ENCODE measurements at regions not wholly inside any gene's neighbourhood (a gene's known extent, or its start where the extent isn't known, plus 50 kb on each side); places are given as distances from the start of the nearest gene placed in this dataset.

DNA sequence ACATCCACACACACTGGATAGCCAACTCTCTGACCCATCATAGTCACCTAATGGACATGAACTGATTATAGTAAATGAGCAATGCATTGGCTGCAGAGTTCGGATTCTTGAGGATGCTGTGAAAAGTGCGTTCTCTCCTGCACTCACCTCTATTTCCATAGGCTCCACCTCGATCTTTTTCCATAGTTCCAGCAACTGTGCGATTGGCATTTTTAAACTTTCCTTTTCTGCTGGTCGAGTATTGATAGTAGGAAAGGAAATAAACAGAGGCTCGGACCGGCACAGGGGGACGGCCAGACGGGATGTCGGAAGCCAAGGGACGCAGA lies 94.4 kb downstream of the RNASET2 start:
- H2AFZ ChIP-seq (ENCODE audit: control insufficient read depth, low read length), result no peak overlapping the region
- H3K36me3 ChIP-seq (ENCODE audit: control insufficient read depth in 2 of 2, extremely low read depth in 1 of 2, insufficient read depth in 2 of 2, low read length in 2 of 2), result no peaks in the 10 kb centered on the region
- no peak overlapping the region for H3K4me3 ChIP-seq (ENCODE audit: control insufficient read depth in 2 of 3, extremely low read depth in 1 of 3, insufficient read depth in 2 of 3, low read depth in 1 of 3, low read length in 3 of 3)
- dilution Hi-C loops (cut with MboI; ENCODE audit: extremely low pct_ligation_motif_present, low sequenced_read_pairs), result no loop called here
- H3K27ac ChIP-seq (ENCODE audit: control insufficient read depth, insufficient read depth, low read length), result no peak overlapping the region
- FAIRE-seq, result no peak
- H3K9ac ChIP-seq (ENCODE audit: control insufficient read depth, extremely low read depth, insufficient read depth, low read length), result no peak overlapping the region
- H3K9me3 ChIP-seq (ENCODE audit: control insufficient read depth, low read depth, low read length), result no peaks in the 10 kb centered on the region
- no peaks in the 10 kb centered on the region for H3K4me1 ChIP-seq (ENCODE audit: control insufficient read depth, extremely low read depth, insufficient read depth, low read length)
- no peak for DNase-seq (ENCODE audit: low read depth, low spot score)
- H3K79me2 ChIP-seq (ENCODE audit: control insufficient read depth, insufficient read depth, low read length), result no peaks in the 10 kb centered on the region
- H3K4me2 ChIP-seq (ENCODE audit: control insufficient read depth, extremely low read depth, insufficient read depth, low read depth, low read length), result peak overlapping the region; percentile 39
- no peaks in the 10 kb centered on the region for H4K20me1 ChIP-seq (ENCODE audit: control insufficient read depth, extremely low read depth, insufficient read depth, low read length)
- peak; percentile 99 for TF ChIP-seq EZH2 (IDR thresholded peaks at IDR 0.05; ENCODE audit: low read length)
- TF ChIP-seq, protein P1, sequence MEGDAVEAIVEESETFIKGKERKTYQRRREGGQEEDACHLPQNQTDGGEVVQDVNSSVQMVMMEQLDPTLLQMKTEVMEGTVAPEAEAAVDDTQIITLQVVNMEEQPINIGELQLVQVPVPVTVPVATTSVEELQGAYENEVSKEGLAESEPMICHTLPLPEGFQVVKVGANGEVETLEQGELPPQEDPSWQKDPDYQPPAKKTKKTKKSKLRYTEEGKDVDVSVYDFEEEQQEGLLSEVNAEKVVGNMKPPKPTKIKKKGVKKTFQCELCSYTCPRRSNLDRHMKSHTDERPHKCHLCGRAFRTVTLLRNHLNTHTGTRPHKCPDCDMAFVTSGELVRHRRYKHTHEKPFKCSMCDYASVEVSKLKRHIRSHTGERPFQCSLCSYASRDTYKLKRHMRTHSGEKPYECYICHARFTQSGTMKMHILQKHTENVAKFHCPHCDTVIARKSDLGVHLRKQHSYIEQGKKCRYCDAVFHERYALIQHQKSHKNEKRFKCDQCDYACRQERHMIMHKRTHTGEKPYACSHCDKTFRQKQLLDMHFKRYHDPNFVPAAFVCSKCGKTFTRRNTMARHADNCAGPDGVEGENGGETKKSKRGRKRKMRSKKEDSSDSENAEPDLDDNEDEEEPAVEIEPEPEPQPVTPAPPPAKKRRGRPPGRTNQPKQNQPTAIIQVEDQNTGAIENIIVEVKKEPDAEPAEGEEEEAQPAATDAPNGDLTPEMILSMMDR (optimal IDR thresholded peaks at IDR 0.05 in 1 of 3, IDR thresholded peaks at IDR 0.05 in 1 of 3, conservative IDR thresholded peaks at IDR 0.05 in 1 of 3; ENCODE audit: extremely low read depth in 1 of 3, insufficient read depth in 2 of 3, low read length in 3 of 3), result no peak
- H3K27me3 ChIP-seq (ENCODE audit: control insufficient read depth, extremely low read depth, insufficient read depth, low read length), result peaks cover 37% of the 10 kb centered on the region
- no peaks in the 10 kb centered on the region for H3K9me1 ChIP-seq (ENCODE audit: control insufficient read depth, extremely low read depth, insufficient read depth, low read length)

DNA sequence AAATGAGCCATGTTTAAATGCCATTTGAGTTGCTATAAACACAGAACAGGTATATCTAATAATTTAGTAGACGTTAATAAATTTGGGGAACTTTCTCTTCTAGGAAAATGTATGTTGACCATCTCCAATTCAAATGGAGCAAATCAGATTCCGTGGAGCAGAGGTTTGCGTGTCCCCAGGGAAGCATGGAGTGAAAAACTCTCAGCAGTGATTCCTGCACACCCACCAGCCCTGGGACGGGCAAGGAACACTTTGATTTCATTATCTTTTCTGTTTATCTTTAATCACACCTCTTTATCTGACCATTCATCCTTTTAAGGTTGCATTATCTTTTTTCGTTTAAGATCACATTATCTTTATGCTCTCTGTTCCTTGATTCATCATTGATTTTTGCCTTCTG lies 95.0 kb downstream of the RNASET2 start:
- H3K4me1 ChIP-seq (ENCODE audit: control insufficient read depth, extremely low read depth, insufficient read depth, low read length), result no peaks in the 10 kb centered on the region
- TF ChIP-seq EZH2 (IDR thresholded peaks at IDR 0.05; ENCODE audit: low read length), result no peak
- TF ChIP-seq, protein P1 (optimal IDR thresholded peaks at IDR 0.05 in 1 of 3, IDR thresholded peaks at IDR 0.05 in 1 of 3, conservative IDR thresholded peaks at IDR 0.05 in 1 of 3; ENCODE audit: extremely low read depth in 1 of 3, insufficient read depth in 2 of 3, low read length in 3 of 3), result no peak
- H3K9me1 ChIP-seq (ENCODE audit: control insufficient read depth, extremely low read depth, insufficient read depth, low read length), result no peaks in the 10 kb centered on the region
- H3K27me3 ChIP-seq (ENCODE audit: control insufficient read depth, extremely low read depth, insufficient read depth, low read length), result peaks cover 37% of the 10 kb centered on the region
- no peak overlapping the region for H3K9ac ChIP-seq (ENCODE audit: control insufficient read depth, extremely low read depth, insufficient read depth, low read length)
- no peak overlapping the region for H3K4me3 ChIP-seq (ENCODE audit: control insufficient read depth in 2 of 3, extremely low read depth in 1 of 3, insufficient read depth in 2 of 3, low read depth in 1 of 3, low read length in 3 of 3)
- H3K79me2 ChIP-seq (ENCODE audit: control insufficient read depth, insufficient read depth, low read length), result no peaks in the 10 kb centered on the region
- no peaks in the 10 kb centered on the region for H4K20me1 ChIP-seq (ENCODE audit: control insufficient read depth, extremely low read depth, insufficient read depth, low read length)
- FAIRE-seq, result no peak
- H3K27ac ChIP-seq (ENCODE audit: control insufficient read depth, insufficient read depth, low read length), result no peak overlapping the region
- no peak overlapping the region for H2AFZ ChIP-seq (ENCODE audit: control insufficient read depth, low read length)
- dilution Hi-C loops (cut with MboI; ENCODE audit: extremely low pct_ligation_motif_present, low sequenced_read_pairs), result no loop called here
- H3K4me2 ChIP-seq (ENCODE audit: control insufficient read depth, extremely low read depth, insufficient read depth, low read depth, low read length), result no peak overlapping the region
- no peaks in the 10 kb centered on the region for H3K9me3 ChIP-seq (ENCODE audit: control insufficient read depth, low read depth, low read length)
- no peaks in the 10 kb centered on the region for H3K36me3 ChIP-seq (ENCODE audit: control insufficient read depth in 2 of 2, extremely low read depth in 1 of 2, insufficient read depth in 2 of 2, low read length in 2 of 2)
- no peak for DNase-seq (ENCODE audit: low read depth, low spot score)

Measured in keratinocyte (primary cell).